GM18858 (cell line): ENCODE measurements at regions not wholly inside any gene's neighbourhood (a gene's known extent, or its start where the extent isn't known, plus 50 kb on each side); places are given as distances from the start of the nearest gene placed in this dataset.

ENCODE experiments used
- ATAC-seq: cut with Tn5 transposase; IDR thresholded peaks from one replicate; pipeline ENCODE4 v1.9.1; 2021; ENCODE audit not compliant: unreplicated experiment

DNA sequence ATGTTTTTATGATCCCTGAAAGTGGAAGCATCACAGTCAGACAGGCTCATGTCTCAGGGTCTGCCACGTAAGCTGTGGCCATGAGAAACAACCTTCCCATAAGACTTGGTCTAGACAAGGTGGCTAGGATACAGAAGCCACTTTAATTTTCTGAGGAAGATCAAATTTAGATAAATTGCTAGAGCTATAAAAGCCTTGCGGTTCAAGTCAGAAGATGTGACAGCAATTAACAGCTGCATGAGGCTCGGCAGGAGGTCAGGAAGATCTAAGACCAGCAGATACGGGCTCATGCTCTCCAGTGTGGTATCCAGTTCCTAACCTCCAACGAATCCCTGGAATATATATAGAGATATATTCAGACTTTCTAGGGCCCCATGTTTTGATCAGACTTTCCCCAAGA, 577.1 kb downstream of the PLPP3 start:
- no peak for ATAC-seq

DNA sequence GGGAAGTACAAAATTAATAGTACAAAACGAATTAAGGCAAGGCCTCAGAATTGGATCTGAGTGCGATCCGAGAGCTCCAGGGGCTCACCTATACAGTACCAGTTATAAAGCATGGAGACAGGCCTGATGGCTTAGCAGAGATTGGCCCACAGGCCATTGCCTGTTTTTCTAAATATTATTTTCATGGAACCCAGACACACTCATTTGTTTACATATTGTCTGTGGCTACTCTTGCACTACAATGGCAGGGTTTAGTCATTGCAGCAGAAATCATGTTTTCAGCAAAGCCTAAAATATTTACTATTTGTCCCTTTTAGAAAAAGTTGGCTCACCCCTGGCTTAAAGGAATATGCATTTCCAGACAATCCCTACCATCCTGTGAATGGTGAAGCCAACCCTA, 578.9 kb downstream of the PLPP3 start:
- no peak for ATAC-seq

DNA sequence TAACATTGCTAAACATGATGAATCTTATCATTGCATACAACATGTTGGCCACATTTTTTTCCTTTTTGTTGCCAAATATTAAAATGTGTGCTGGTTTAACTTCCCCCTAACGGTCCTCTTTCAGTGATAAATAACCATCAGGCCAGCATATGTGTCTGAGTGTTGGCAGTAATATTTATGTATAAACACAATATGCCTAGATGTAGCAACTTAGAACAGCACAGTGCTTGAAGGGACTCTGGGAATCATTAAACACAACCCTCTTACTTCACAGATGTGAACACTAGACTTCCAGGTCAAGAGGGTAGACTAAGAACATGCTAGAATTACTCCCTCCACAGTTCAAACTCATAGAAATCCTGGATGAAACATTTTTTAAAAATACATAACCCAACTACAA, 581.8 kb downstream of the PLPP3 start:
- ATAC-seq: no peak

DNA sequence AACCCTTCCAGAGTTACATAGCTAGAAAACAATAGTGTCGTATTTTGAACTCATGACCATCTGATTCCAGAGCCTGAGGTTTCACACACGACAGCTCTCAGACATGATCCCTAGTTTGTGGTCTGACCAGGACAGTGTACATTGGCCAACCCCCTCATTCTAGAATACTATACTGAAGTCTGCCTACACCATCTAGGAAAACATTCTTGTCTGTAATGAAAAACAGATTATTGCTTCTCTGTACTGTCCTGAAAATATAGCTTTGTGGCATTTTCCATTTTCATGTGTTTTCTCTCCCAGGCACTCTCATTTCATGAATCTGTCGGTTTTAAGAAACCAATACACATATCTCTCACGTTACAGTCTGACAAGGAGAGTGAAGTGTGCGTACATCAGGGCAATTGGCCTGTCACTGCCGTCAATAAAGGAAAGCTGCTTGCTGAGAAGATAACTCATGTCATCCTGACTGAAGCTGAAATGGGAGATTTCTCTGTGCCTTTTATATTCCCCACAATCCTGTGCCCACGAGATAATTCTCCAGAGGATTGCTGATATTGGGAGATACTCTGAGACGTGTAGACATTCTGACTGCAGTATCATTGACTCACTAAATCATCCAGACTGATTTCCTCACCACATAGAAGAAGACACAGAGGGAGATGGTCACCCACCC, 585.6 kb downstream of the PLPP3 start:
- no peak for ATAC-seq

DNA sequence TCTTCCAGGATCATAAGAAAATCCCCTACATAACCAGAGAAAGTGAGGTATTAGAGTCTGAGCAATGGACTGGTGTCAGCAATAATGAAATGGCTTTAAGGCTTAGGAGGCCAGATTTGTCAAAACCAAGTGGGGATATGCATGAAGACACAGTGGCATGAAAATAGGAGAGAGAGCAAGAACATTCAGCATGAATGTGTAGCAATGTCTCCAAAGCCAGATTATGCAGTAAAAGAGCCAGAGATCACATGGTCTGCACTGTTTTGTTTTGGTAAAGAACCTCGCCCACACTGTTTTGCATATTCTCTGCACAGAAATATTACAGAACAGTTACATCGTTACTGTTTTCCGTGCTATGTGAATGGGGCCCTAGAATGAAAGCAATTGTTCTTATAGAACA, 589.4 kb downstream of the PLPP3 start:
- no peak for ATAC-seq

DNA sequence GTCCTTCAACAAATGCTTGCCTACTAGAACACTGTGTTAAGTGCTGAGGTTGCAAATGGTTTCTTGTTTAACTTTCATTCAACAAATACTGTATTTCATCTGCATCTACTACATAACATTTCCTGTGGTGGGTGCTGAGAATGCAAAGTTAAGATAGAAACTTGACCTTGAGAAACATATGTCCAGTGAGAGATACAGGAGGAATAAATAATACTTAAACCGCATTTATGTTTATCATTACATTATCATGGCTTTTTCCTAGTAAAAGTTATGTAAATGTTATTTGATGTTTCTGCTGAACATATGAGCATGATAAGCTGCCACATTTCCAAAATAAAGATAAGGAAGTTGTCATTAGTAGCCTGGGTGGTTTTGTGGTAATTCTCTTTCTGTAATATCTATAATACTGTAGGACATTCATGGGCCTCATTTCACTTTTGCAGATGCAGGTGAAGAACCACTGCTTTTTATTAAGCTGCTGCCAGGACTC, 590.4 kb downstream of the PLPP3 start:
- ATAC-seq: no peak

DNA sequence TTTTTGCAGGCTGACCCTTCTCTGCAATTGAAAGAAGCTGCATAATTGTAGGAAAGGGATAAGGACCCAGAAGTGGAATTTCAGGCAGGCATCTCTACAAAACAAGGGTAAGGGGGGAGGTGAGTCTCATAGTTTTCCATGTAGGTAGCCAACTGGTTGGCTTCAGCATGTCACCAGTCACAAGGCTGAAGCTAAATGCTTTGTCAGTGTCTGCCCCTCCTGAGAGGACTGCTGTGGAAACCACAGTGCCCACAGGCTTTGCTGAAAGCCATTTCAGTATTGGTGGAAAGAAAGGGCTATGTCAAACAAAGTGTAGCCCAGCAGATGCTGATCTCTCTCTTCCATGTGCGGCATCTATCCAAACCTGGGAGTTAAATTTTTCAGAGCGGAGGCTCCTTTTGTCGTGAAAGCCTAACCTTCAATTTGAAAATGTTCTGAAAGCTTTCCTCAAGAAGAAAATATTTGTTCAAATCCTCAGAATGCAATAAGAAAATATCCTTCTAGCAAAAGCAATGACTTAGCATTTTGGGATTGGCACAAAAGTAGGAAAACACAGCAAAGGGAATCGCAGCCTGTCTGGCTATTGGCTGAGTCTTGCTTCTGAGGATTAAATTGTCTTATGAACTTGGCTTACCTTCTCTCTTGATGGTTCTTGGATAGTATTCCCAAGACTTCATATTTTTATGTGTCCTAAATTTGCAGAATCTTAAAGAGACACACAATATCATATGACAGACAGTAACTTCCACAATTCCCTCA, 591.7 kb downstream of the PLPP3 start:
- no peak for ATAC-seq

DNA sequence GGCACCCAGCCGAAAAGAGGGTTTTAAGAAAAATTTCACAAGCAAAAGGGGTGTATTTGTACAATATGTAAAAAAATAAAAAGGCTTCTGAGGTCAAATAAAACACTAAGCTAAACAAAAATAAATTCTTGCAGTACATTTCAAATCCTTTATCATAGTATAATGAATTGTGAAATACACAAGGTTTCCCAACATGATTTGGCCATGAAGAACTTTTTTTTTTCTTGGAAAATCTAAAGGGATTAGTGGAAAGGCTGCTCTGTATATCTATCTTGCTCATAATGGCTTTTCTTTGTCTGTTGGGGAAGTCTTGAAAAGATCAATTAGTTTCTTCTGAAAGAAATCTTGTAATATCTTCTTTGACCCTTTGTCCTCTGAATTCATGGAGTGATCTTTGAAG, 593.4 kb downstream of the PLPP3 start:
- ATAC-seq: no peak

DNA sequence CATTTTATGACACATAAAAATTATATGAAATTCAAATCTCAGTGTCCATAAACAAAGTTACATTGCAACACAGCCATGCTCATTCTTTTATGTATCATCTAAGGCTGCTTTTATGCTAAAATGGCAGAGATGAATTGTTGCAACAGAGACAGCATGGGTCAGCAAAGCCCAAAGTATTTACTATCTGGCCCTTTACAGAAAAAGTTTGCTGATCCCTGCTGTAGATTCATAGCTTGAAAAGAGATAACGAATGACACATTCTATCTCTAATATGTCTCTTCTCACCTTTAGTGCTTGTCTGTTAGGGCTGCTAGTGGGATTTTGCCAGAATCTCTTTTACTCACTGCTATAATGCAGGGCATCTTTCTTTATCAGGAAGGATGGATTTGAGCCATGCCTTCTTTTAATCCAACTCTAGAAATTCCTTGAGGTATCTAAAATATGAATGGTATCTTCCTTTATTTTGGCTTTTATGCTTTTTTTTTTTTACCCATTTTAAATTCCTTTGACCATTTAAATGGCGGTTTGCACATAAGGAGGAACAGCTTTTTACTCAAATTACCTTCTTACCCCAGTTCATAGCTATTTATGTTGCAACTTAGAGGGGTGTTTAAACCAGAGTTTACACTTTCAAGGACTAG, 598.2 kb downstream of the PLPP3 start:
- no peak for ATAC-seq

DNA sequence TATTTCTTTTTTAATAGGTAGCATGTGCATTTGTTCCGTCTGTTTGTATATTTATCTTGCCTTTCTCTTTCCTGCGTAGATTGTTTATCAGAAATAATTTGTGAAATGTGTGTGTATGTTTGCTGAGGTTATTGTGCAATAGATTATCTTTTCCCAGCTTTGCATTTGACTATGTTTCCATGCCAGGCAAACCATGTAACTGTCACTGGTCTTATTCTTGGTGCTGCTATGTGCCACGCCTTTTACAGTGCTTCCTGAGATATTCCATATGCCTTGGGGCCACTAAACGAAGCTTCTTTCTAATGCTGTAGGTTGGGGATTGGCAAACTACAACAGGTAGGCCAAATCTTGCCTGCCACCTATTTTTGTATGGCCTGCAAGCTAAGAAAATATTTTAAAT, 598.8 kb downstream of the PLPP3 start:
- ATAC-seq: no peak

DNA sequence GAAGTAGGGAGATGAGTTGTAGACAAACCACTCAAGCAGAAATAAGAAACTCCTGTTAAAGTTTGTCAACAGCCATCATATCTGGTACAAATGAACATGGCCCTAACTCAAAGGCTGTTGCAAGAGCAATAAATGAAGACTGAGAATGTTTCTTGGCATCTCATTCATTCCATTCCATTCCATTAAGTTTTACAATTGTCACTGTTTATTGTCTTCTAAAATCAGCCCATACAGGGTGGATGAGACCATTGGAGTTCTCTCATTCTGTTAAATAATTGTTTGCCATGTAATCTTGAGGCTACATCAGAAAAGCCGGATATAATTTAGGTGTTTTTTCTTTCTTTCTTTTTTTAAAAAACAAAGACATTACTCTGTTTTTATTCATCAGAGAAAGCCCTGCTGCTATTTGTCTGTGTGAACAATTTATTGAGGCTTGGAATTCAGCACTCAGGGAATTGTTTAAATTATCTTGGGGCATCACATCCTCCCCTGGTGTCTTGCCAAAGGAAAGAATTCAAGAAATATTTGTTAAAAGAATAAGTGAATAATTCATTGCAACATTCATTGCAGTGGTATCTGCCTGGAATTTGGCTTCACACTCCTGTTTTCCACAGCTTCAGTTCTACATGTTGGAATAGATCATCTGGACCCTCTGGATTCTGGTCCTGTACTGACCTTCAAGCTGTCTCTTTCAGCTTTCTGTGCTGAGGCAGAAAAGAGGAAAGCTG, 604.5 kb downstream of the PLPP3 start:
- ATAC-seq: no peak

DNA sequence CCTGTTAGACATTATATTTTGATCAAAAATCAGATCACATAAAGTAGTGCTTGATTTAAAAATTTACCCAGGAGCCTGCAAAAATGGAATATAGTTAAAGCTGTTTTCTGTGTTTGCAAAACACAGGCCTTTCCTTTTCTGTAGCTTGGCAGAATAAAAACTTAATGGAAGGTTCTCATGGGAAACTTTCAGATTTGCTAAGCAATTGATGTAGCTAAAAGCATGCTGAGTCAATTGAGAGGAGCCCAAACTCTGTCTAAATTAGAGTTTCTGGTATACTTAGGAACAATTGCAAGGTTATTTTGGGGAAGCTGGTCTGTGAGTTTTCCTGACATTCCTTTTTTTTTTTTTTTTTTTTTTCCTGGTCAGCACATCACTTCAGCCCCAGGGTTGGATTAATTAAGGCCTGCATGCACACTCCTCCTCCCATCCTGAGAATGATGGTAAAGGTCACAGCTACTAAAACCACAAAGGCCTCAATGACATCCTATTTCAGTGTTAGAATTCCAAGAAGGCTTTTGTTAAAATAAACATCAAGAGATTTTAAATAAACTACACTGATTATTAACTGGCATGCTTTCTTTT, 608.7 kb downstream of the PLPP3 start:
- ATAC-seq: no peak

DNA sequence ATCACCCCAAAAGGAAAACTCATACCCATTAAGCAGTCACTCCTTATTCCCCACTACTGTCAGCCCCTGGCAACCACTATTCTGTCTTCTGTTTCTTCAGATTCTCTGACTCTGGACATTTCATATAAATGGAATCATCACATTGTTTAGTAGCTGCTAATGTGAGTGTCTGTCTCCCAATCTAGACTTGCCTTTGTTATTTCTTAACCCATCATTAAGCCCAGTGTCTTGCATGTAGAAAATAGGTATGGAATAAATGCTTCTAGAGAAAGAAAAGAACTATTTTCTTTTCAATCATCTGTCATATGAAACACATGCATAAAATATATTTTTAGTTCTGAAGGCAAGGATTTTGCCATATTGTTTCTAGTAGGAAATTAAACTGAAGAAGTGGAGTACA, 610.0 kb downstream of the PLPP3 start:
- no peak for ATAC-seq

DNA sequence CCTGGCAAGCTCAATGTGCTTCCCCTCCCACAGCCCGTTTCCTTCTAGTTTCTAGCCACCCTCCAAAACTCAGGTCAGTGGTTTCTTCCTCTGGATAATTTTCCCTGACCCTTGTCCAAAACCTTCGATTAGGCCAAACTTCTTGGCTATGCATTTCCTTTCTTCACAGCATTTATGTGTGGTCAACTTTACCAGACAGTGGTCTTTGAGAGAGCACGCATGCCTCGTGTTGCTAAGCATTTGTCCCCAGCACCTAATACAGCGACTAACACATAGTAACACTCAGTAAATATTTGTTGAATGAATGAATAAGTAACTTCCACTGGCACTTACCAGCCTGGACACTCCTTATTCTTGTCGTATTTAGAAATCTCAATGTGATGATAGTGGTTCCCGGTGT, 610.7 kb downstream of the PLPP3 start:
- no peak for ATAC-seq

DNA sequence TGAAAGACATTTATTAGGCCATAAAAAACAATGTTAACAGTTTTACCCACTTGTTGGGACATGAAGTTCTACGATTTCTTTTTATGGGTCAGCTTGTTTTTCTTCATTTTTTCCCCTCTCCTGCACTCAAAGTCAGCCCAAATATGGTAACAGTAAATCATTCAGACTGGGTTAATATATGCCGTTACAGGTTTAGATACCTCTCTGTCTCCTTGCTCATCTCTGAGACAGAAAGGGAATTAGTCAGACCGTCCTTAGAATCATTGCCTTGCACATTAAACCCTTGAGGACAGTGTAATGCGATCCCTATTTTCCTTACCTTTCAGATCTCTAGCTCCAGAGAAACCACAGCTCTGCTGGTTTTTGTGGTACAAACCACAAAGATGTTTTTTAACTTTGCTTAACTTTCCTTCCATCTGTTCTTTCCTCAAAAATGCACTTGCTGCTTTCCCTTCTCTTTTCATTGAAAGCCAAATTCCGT, 613.3 kb downstream of the PLPP3 start:
- no peak for ATAC-seq

DNA sequence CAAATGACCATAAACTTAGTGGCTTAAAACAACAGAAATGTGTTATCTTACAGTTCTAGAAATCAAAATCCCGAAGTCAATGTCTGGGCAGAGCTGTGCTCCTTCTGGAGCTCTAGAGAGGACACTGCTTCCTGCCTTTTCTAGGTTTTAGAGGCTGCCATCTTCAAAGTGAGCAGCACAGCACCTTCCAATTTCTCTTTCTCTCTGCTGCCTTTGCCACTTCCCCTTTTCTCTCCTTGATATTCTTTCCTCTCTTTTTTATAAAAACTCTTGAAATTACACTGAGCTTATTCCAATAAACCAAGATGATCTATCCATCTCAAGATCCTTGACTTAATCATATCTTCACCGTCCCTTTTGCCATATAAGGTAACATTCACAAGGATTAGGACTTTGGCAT, 616.9 kb downstream of the PLPP3 start:
- no peak for ATAC-seq

DNA sequence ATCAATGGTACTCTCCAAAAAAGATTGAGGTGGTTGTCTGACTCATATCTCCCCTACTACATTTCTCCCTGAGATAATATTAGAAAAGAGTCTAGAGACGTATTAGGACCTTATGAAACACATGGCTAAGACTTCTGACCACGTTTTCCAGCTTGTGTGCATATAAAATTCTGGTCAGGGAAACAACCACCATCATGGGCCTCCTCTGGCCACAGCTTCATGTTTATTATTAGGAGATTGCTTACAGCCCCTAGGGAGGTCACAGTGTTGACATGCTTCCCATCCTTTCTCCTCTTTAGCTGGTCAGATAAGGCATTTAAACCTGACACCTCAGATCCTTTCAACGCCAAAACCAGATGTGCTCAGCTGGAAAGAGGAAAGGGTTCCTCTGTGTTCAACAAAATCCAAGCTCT, 620.2 kb downstream of the PLPP3 start:
- no peak for ATAC-seq

DNA sequence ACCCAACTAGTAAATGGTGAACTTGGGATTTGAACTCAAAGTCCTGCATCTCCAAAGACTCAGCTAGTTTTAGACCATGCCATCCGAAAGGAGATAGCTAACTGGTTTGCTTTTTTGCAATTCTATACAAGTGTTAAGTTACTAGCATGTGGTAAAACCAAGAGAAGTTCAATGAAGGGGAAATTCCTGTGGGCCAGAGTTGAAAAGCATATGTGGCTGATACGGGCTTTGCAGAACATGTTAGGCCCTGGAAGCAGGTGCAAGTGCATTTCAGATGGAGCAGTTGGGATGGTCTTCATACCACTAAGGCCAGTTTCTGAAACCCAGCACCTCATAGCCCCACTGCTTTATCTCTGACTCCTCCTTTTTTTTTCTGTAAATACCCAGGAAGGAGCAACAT, 620.9 kb downstream of the PLPP3 start:
- no peak for ATAC-seq

DNA sequence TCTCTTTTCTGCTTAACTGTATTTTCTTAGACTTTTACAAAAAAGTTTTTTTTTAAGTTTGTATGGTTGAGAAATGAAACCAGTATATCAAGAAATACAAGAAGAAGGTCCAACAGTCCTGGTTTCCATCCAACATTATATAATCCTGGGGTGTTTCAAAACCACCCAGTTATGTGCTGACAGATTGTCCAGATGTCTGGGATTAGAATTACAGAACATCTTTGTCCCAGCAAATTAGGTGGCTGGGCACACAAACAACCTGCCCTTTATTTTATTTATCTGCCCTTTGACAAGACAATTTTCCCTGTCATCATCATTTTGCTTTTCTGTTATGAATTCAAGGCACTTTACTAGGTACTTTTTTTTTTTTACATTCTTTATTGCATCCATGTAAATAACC, 622.1 kb downstream of the PLPP3 start:
- no peak for ATAC-seq

DNA sequence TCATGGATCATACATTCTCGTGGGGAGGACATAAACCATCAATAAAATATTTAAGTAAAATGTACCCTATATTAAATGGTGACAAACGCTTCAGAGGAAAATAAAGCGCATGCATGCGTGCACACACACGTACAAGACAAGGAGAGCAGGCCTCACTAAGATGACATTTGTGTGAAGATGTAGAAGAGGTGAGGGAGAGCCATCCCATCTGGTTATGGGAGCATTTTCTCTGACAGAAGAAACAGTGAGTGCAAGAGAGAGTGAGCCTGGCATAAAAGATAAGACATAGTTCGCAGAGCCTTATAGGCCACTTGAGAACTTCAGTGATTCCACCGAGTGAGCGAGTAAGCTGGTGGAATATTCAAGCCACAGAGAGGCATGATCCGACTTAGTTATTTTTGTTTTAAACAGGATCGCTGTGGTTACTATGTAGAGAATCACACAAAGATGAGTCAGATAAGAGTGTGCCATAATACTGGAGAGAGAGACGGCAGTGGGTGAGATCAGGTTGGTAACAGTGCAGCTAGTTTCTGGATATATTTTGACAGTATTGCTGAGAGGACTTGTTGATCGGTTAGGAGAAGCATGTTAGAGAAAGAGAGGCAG, 624.2 kb downstream of the PLPP3 start:
- ATAC-seq: no peak

DNA sequence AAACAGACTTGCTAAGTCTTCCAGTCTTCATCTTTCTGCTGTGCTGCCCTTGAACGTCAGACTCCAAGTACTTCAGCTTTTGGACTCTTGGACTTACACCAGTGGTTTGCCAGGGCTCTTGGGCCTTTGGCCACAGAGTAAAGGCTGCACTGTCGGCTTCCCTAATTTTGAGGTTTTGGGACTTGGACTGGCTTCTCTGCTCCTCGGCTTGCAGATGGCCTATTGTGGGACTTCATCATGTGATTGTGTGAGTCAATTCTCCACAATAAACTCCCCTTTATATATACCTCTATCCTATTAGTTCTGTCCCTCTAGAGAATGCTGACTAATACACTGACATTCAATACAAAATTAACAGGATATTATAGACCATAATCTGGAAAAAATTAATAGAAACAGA, 628.1 kb downstream of the PLPP3 start:
- ATAC-seq: no peak
